ENCODE measurements at regions not wholly inside any gene's neighbourhood (a gene's known extent, or its start where the extent isn't known, plus 50 kb on each side); places are given as distances from the start of the nearest gene placed in this dataset.

DNA sequence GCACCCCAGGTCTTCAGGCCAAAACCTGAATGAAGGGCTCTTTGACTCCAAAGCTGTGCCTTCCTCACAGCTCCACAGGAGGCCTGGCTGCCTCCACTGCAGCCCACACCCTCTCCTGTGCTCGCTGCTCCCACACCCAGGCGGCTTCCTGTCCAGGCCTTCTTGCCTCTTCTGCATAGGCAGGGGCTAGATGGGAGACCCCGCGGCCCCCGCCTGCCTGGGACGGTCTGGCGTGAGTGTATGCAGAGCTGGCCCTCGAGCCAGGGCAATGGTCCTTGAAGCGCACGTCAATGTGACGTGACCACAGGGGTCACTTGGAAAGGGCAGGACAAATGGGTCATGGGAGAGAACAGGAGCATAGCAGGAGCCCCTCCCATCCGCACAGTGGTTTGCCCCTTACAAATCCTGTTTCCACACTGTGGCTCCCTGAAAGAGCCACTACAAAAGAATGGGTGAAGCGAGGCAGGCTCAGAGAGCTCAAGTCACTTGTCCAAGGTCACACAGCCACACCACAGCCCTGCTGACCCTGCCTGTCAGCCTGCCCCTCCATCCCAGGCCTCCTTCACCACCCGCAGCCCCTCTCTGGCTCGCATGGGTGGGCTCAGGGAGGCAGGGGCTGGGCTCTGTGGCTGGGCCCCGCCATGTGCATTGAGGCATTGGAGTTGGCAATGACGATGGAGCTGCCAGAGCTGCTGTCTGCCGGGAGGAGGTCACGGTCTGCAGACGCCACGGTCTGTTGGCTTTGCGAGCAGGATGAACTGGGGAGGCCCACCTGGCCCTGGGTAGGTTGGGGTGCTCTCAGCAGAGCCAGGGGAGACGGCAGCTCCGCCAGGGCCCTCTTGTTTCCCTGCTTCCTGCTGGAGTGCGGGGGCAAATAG lies 71.2 kb upstream of the WNT11 start:
- ATAC-seq = no peak
- TF ChIP-seq ZNF70 (CRISPR knock-in tag; IDR thresholded peaks at IDR 0.05) (no peak), ZC3H10 (CRISPR knock-in tag; IDR thresholded peaks at IDR 0.05) (no peak), GLIS3 (CRISPR knock-in tag; IDR thresholded peaks at IDR 0.05) (no peak), ZNF565 (CRISPR knock-in tag; conservative IDR thresholded peaks at IDR 0.05; ENCODE audit: low read depth) (no peak), TCF4 (CRISPR knock-in tag; IDR thresholded peaks at IDR 0.05; ENCODE audit: borderline replicate concordance) (no peak), TSHZ2 (CRISPR knock-in tag; IDR thresholded peaks at IDR 0.05) (no peak), CSDC2 (CRISPR knock-in tag; IDR thresholded peaks at IDR 0.05) (no peak), ESRRG (CRISPR knock-in tag; IDR thresholded peaks at IDR 0.05) (no peak), SNAI2 (CRISPR knock-in tag; IDR thresholded peaks at IDR 0.05) (no peak)

GRCh38 chr11:76276781-76277155 lies 70.5 kb upstream of the WNT11 start:
- TF ChIP-seq, protein P1, sequence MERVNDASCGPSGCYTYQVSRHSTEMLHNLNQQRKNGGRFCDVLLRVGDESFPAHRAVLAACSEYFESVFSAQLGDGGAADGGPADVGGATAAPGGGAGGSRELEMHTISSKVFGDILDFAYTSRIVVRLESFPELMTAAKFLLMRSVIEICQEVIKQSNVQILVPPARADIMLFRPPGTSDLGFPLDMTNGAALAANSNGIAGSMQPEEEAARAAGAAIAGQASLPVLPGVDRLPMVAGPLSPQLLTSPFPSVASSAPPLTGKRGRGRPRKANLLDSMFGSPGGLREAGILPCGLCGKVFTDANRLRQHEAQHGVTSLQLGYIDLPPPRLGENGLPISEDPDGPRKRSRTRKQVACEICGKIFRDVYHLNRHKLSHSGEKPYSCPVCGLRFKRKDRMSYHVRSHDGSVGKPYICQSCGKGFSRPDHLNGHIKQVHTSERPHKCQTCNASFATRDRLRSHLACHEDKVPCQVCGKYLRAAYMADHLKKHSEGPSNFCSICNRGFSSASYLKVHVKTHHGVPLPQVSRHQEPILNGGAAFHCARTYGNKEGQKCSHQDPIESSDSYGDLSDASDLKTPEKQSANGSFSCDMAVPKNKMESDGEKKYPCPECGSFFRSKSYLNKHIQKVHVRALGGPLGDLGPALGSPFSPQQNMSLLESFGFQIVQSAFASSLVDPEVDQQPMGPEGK (CRISPR knock-in tag; IDR thresholded peaks at IDR 0.05; ENCODE audit: borderline replicate concordance) = no peak
- TF ChIP-seq ZC3H10 (CRISPR knock-in tag; IDR thresholded peaks at IDR 0.05) (no peak), TCF4 (CRISPR knock-in tag; IDR thresholded peaks at IDR 0.05; ENCODE audit: borderline replicate concordance) (no peak), ESRRG (CRISPR knock-in tag; IDR thresholded peaks at IDR 0.05) (no peak), ZNF8 (CRISPR knock-in tag; IDR thresholded peaks at IDR 0.05) (no peak), CSRNP3 (CRISPR knock-in tag; IDR thresholded peaks at IDR 0.05) (no peak), ZNF565 (CRISPR knock-in tag; conservative IDR thresholded peaks at IDR 0.05; ENCODE audit: low read depth) (no peak), PPARA (CRISPR knock-in tag; IDR thresholded peaks at IDR 0.05; ENCODE audit: borderline replicate concordance) (no peak), ZFP30 (CRISPR knock-in tag; IDR thresholded peaks at IDR 0.05) (no peak), GLIS3 (CRISPR knock-in tag; IDR thresholded peaks at IDR 0.05) (no peak), BACH2 (CRISPR knock-in tag; IDR thresholded peaks at IDR 0.05; ENCODE audit: borderline replicate concordance) (no peak), ZFP3 (CRISPR knock-in tag; IDR thresholded peaks at IDR 0.05) (no peak), ISL1 (CRISPR knock-in tag; IDR thresholded peaks at IDR 0.05) (no peak), TSHZ2 (CRISPR knock-in tag; IDR thresholded peaks at IDR 0.05) (no peak), ARNTL (CRISPR knock-in tag; IDR thresholded peaks at IDR 0.05; ENCODE audit: borderline replicate concordance, low read depth) (no peak), CSDC2 (CRISPR knock-in tag; IDR thresholded peaks at IDR 0.05) (no peak)
- TF ChIP-seq, protein P2, sequence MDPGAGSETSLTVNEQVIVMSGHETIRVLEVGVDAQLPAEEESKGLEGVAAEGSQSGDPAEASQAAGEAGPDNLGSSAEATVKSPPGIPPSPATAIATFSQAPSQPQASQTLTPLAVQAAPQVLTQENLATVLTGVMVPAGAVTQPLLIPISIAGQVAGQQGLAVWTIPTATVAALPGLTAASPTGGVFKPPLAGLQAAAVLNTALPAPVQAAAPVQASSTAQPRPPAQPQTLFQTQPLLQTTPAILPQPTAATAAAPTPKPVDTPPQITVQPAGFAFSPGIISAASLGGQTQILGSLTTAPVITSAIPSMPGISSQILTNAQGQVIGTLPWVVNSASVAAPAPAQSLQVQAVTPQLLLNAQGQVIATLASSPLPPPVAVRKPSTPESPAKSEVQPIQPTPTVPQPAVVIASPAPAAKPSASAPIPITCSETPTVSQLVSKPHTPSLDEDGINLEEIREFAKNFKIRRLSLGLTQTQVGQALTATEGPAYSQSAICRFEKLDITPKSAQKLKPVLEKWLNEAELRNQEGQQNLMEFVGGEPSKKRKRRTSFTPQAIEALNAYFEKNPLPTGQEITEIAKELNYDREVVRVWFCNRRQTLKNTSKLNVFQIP (CRISPR knock-in tag; IDR thresholded peaks at IDR 0.05; ENCODE audit: borderline replicate concordance, low read depth) = no peak
- ATAC-seq = no peak

All from SK-N-SH treated with all-trans-retinoic acid at 6 μM for 48 hours (cell line).